ENCODE measurements at regions not wholly inside any gene's neighbourhood (a gene's known extent, or its start where the extent isn't known, plus 50 kb on each side); places are given as distances from the start of the nearest gene placed in this dataset.

- H3K27ac ChIP-seq, result no peak overlapping the region
- TF ChIP-seq CTCF (conservative IDR thresholded peaks at IDR 0.05), result no peak
These were observed 392.0 kb upstream of the CCDC196 start for GRCh38 chr14:66094001-66094727.

GRCh38 chr14:66099451-66099850 lies 386.7 kb upstream of the CCDC196 start:
- no peak overlapping the region for H3K27ac ChIP-seq
- TF ChIP-seq CTCF (conservative IDR thresholded peaks at IDR 0.05), result no peak

GRCh38 chr14:66099931-66100330 lies 386.2 kb upstream of the CCDC196 start:
- TF ChIP-seq CTCF (conservative IDR thresholded peaks at IDR 0.05), result no peak
- no peak overlapping the region for H3K27ac ChIP-seq

GRCh38 chr14:66101662-66102061 lies 384.5 kb upstream of the CCDC196 start:
- TF ChIP-seq CTCF (conservative IDR thresholded peaks at IDR 0.05), result no peak

GRCh38 chr14:66104486-66104885 lies 381.7 kb upstream of the CCDC196 start:
- no peak for TF ChIP-seq CTCF (conservative IDR thresholded peaks at IDR 0.05)
- H3K27ac ChIP-seq, result no peak overlapping the region

More at GRCh38 chr14:66101662-66102061, 384.5 kb upstream of the CCDC196 start:
- no peak overlapping the region for H3K27ac ChIP-seq

GRCh38 chr14:66105815-66106214 lies 380.4 kb upstream of the CCDC196 start:
- TF ChIP-seq CTCF (conservative IDR thresholded peaks at IDR 0.05), result no peak
- H3K27ac ChIP-seq, result no peak overlapping the region

- H3K27ac ChIP-seq, result no peak overlapping the region
- TF ChIP-seq CTCF (conservative IDR thresholded peaks at IDR 0.05), result no peak
These were observed 376.7 kb upstream of the CCDC196 start for GRCh38 chr14:66109426-66109825.
